CD4-positive, alpha-beta T cell treated with Interleukin-1 beta for 1 hour (primary cell): ENCODE measurements at regions not wholly inside any gene's neighbourhood (a gene's known extent, or its start where the extent isn't known, plus 50 kb on each side); places are given as distances from the start of the nearest gene placed in this dataset.

Source experiments
- DNase-seq, 2 donors: peaks; one replicate each; pipeline ENCODE4 v3.0.0-alpha.2; 2020 to 2022

GRCh38 chr1:201690528-201690927 lies 138.4 kb upstream of the IPO9 start:
- no peak for DNase-seq

GRCh38 chr1:201691716-201692554 lies 137.0 kb upstream of the IPO9 start:
- no peak for DNase-seq

- DNase-seq: no peak
Measured at GRCh38 chr1:201692555-201693394, 136.2 kb upstream of the IPO9 start.

GRCh38 chr1:201693890-201694607 lies 134.9 kb upstream of the IPO9 start:
- no peak for DNase-seq

- no peak for DNase-seq
Measured at GRCh38 chr1:201694608-201695335, 134.2 kb upstream of the IPO9 start.

- no peak for DNase-seq
Measured at GRCh38 chr1:201695607-201696006, 133.3 kb upstream of the IPO9 start.

GRCh38 chr1:201696217-201696761 lies 132.7 kb upstream of the IPO9 start:
- no peak for DNase-seq

- no peak for DNase-seq
Measured at GRCh38 chr1:201697174-201697573, 131.8 kb upstream of the IPO9 start.

- no peak for DNase-seq
Measured at GRCh38 chr1:201701831-201702230, 127.1 kb upstream of the IPO9 start.

- no peak for DNase-seq
Measured at GRCh38 chr1:201702936-201703335, 126.0 kb upstream of the IPO9 start.

GRCh38 chr1:201703621-201704438 lies 125.1 kb upstream of the IPO9 start:
- peak; percentile 49 to 58 for DNase-seq

GRCh38 chr1:201704439-201704792 lies 124.5 kb upstream of the IPO9 start:
- DNase-seq: no peak

- DNase-seq: no peak
Measured at GRCh38 chr1:201705389-201705788, 123.6 kb upstream of the IPO9 start.

GRCh38 chr1:201706109-201706508 lies 122.8 kb upstream of the IPO9 start:
- DNase-seq: no peak

- no peak for DNase-seq
Measured at GRCh38 chr1:201707027-201707426, 121.9 kb upstream of the IPO9 start.

- DNase-seq: no peak
Measured at GRCh38 chr1:201707656-201708055, 121.3 kb upstream of the IPO9 start.

- DNase-seq: no peak
Measured at GRCh38 chr1:201708085-201708512, 120.9 kb upstream of the IPO9 start.

- no peak for DNase-seq
Measured at GRCh38 chr1:201708691-201709090, 120.3 kb upstream of the IPO9 start.

- DNase-seq: peak; percentile 47 to 52
Measured at GRCh38 chr1:201709564-201710295, 119.2 kb upstream of the IPO9 start.
